ENCODE measurements at regions not wholly inside any gene's neighbourhood (a gene's known extent, or its start where the extent isn't known, plus 50 kb on each side); places are given as distances from the start of the nearest gene placed in this dataset.
"Not testable (repeated sequence)": the region's sequence is repeated elsewhere in the genome, so short reads cannot be mapped to it uniquely, and the experiment has no call there.

- no peak overlapping the region for H3K4me3 ChIP-seq (ENCODE audit: low read depth, low read length, poor library complexity, severe bottlenecking)
Observed at GRCh38 chr6:74596588-74596987, 609.3 kb downstream of the COL12A1 start.

GRCh38 chr6:74594350-74594749 is 611.5 kb downstream of the COL12A1 start:
- H3F3A ChIP-seq (ENCODE audit: insufficient read depth, low read length); H3K36me3 ChIP-seq (ENCODE audit: insufficient read depth, low read length); H3K4me3 ChIP-seq (ENCODE audit: low read depth, low read length, poor library complexity, severe bottlenecking); H3K4me2 ChIP-seq (ENCODE audit: low read length); H2AFZ ChIP-seq (ENCODE audit: low read length); H4K20me1 ChIP-seq (ENCODE audit: insufficient read depth, low read length); H3K9ac ChIP-seq (ENCODE audit: low read length); H3K27ac ChIP-seq (ENCODE audit: low read depth, low read length, poor library complexity, severe bottlenecking); H3K9me2 ChIP-seq (ENCODE audit: low read depth, low read length); H3K27me3 ChIP-seq (ENCODE audit: insufficient read depth, low read length); H3K4me1 ChIP-seq (ENCODE audit: insufficient read depth, low read length, severe bottlenecking); H3K79me2 ChIP-seq (ENCODE audit: insufficient read depth, low read length); H3K9me3 ChIP-seq (ENCODE audit: low read length): not testable (repeated sequence)

More at GRCh38 chr6:74596588-74596987, 609.3 kb downstream of the COL12A1 start:
- H3K9me3 ChIP-seq (ENCODE audit: low read length), result no peaks in the 10 kb centered on the region
- H3K9ac ChIP-seq (ENCODE audit: low read length), result no peak overlapping the region
- H3K4me1 ChIP-seq (ENCODE audit: insufficient read depth, low read length, severe bottlenecking), result no peaks in the 10 kb centered on the region
- TF ChIP-seq CTCF (IDR thresholded peaks at IDR 0.05; ENCODE audit: low read length) (no peak), EZH2 (IDR thresholded peaks at IDR 0.05; ENCODE audit: borderline replicate concordance, low read length) (no peak)
- no peak overlapping the region for H2AFZ ChIP-seq (ENCODE audit: low read length)
- H3K27me3 ChIP-seq (ENCODE audit: insufficient read depth, low read length), result no peaks in the 10 kb centered on the region
- no peaks in the 10 kb centered on the region for H3K79me2 ChIP-seq (ENCODE audit: insufficient read depth, low read length)
- no peak overlapping the region for H3K4me2 ChIP-seq (ENCODE audit: low read length)
- no peaks in the 10 kb centered on the region for H3K36me3 ChIP-seq (ENCODE audit: insufficient read depth, low read length)
- H3K27ac ChIP-seq (ENCODE audit: low read depth, low read length, poor library complexity, severe bottlenecking), result no peak overlapping the region
- no peaks in the 10 kb centered on the region for H4K20me1 ChIP-seq (ENCODE audit: insufficient read depth, low read length)
- no peaks in the 10 kb centered on the region for H3K9me2 ChIP-seq (ENCODE audit: low read depth, low read length)
- no peaks in the 10 kb centered on the region for H3F3A ChIP-seq (ENCODE audit: insufficient read depth, low read length)

- TF ChIP-seq CTCF (IDR thresholded peaks at IDR 0.05; ENCODE audit: low read length) (no peak), EZH2 (IDR thresholded peaks at IDR 0.05; ENCODE audit: borderline replicate concordance, low read length) (no peak)
- Histone ChIP-seq H3K9ac (ENCODE audit: low read length) (no peak overlapping the region), H2AFZ (ENCODE audit: low read length) (no peak overlapping the region), H3K9me3 (ENCODE audit: low read length) (no peaks in the 10 kb centered on the region), H3K4me2 (ENCODE audit: low read length) (no peak overlapping the region), H4K20me1 (ENCODE audit: insufficient read depth, low read length) (no peaks in the 10 kb centered on the region), H3K4me3 (ENCODE audit: low read depth, low read length, poor library complexity, severe bottlenecking) (no peak overlapping the region), H3K36me3 (ENCODE audit: insufficient read depth, low read length) (no peaks in the 10 kb centered on the region), H3K4me1 (ENCODE audit: insufficient read depth, low read length, severe bottlenecking) (no peaks in the 10 kb centered on the region), H3F3A (ENCODE audit: insufficient read depth, low read length) (no peaks in the 10 kb centered on the region), H3K79me2 (ENCODE audit: insufficient read depth, low read length) (no peaks in the 10 kb centered on the region), H3K27ac (ENCODE audit: low read depth, low read length, poor library complexity, severe bottlenecking) (no peak overlapping the region), H3K27me3 (ENCODE audit: insufficient read depth, low read length) (no peaks in the 10 kb centered on the region), H3K9me2 (ENCODE audit: low read depth, low read length) (no peaks in the 10 kb centered on the region)
Observed at GRCh38 chr6:74588094-74588832, 617.6 kb downstream of the COL12A1 start.

- Histone ChIP-seq H3K9me3 (ENCODE audit: low read length) (no peaks in the 10 kb centered on the region), H3K4me1 (ENCODE audit: insufficient read depth, low read length, severe bottlenecking) (no peaks in the 10 kb centered on the region)
- TF ChIP-seq CTCF (IDR thresholded peaks at IDR 0.05; ENCODE audit: low read length), result no peak
- no peak for TF ChIP-seq EZH2 (IDR thresholded peaks at IDR 0.05; ENCODE audit: borderline replicate concordance, low read length)
Observed at GRCh38 chr6:74587386-74587785, 618.5 kb downstream of the COL12A1 start.

More at GRCh38 chr6:74587386-74587785, 618.5 kb downstream of the COL12A1 start:
- Histone ChIP-seq H4K20me1 (ENCODE audit: insufficient read depth, low read length) (no peaks in the 10 kb centered on the region), H3K4me2 (ENCODE audit: low read length) (no peak overlapping the region), H3K27ac (ENCODE audit: low read depth, low read length, poor library complexity, severe bottlenecking) (no peak overlapping the region), H2AFZ (ENCODE audit: low read length) (no peak overlapping the region), H3K36me3 (ENCODE audit: insufficient read depth, low read length) (no peaks in the 10 kb centered on the region), H3F3A (ENCODE audit: insufficient read depth, low read length) (no peaks in the 10 kb centered on the region), H3K27me3 (ENCODE audit: insufficient read depth, low read length) (no peaks in the 10 kb centered on the region), H3K9ac (ENCODE audit: low read length) (no peak overlapping the region), H3K4me3 (ENCODE audit: low read depth, low read length, poor library complexity, severe bottlenecking) (no peak overlapping the region), H3K79me2 (ENCODE audit: insufficient read depth, low read length) (no peaks in the 10 kb centered on the region), H3K9me2 (ENCODE audit: low read depth, low read length) (no peaks in the 10 kb centered on the region)
